ENCODE measurements at regions not wholly inside any gene's neighbourhood (a gene's known extent, or its start where the extent isn't known, plus 50 kb on each side); places are given as distances from the start of the nearest gene placed in this dataset.

DNA sequence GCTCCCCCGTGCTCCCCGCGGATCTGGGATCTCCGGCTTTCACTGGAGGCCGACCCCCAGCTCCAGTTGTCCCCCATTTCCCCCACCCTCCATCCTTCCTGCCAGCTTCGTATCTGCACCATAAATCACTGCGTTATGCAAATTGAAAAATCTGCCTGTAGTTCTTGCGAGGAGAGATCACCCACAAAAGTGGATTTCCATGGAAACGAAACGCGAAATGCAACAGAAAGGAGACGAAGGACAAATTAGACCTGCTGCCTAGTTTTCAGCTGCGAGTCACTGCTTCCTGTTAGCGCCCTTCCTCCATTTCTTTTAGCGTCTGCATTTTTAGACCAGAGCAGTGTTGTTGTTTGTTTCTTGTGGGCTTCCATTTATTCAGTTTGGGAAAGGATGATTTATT is 127.1 kb upstream of the ATP10A start:
- TF ChIP-seq CTCF (conservative IDR thresholded peaks at IDR 0.05) (no peak), EZH2 (IDR thresholded peaks at IDR 0.05; ENCODE audit: low read depth) (no peak)

Data from PC-9 (cell line).